Fibroblast of lung (primary cell): ENCODE measurements at regions not wholly inside any gene's neighbourhood (a gene's known extent, or its start where the extent isn't known, plus 50 kb on each side); places are given as distances from the start of the nearest gene placed in this dataset.
"Not testable (repeated sequence)": the region's sequence is repeated elsewhere in the genome, so short reads cannot be mapped to it uniquely, and the experiment has no call there.

Source experiments
- DNase-seq, 2 donors: peaks; one replicate each; pipeline versions ENCODE4 v3.0.0 to v3.0.0-alpha.2; 2010; ENCODE audit warnings: low read depth in 2 of 2
- H2AFZ ChIP-seq: 2 replicates; pipeline ENCODE4 v1.5.1; 2012; ENCODE audit warnings: low read length, control low read depth, inconsistent platforms
- H3K27ac ChIP-seq: 2 replicates; pipeline ENCODE4 v1.5.1; 2011; ENCODE audit warnings: low read length, control low read depth; ENCODE audit not compliant: insufficient read depth
- H3K27me3 ChIP-seq: 2 replicates; pipeline ENCODE4 v1.5.1; 2011; ENCODE audit warnings: mild to moderate bottlenecking, low read length; ENCODE audit not compliant: control insufficient read depth, insufficient read depth
- H3K36me3 ChIP-seq: 2 replicates; pipeline ENCODE4 v1.5.1; 2011; ENCODE audit warnings: low read length; ENCODE audit not compliant: control insufficient read depth, insufficient read depth
- H3K4me1 ChIP-seq: 2 replicates; pipeline ENCODE4 v1.5.1; 2011; ENCODE audit warnings: low read length; ENCODE audit not compliant: control insufficient read depth, insufficient read depth; ENCODE audit errors: extremely low read depth
- H3K4me2 ChIP-seq: 2 replicates; pipeline ENCODE4 v1.5.1; 2011; ENCODE audit warnings: low read length, control low read depth; ENCODE audit not compliant: insufficient read depth; ENCODE audit errors: extremely low read depth
- H3K4me3 ChIP-seq, 4 experiments: fragments of 200-600 bp in 1 of 4; sonication (generic) in 1 of 4; replicated peaks in 1 of 4; 2 replicates each; pipeline ENCODE4 v1.5.1; 2011 to 2016; ENCODE audit warnings: low read length in 4 of 4, low read depth in 3 of 4, mild to moderate bottlenecking in 3 of 4, control low read depth in 2 of 4, inconsistent platforms in 1 of 4, mixed read lengths in 1 of 4; ENCODE audit not compliant: insufficient read depth in 1 of 4; ENCODE audit errors: control extremely low read depth in 1 of 4
- H3K79me2 ChIP-seq: 2 replicates; pipeline ENCODE4 v1.5.1; 2012; ENCODE audit warnings: mild to moderate bottlenecking, low read length, inconsistent platforms; ENCODE audit not compliant: control insufficient read depth, insufficient read depth
- H3K9ac ChIP-seq: 2 replicates; pipeline ENCODE4 v1.5.1; 2011; ENCODE audit warnings: mild to moderate bottlenecking, low read length, control low read depth; ENCODE audit not compliant: insufficient read depth
- H3K9me3 ChIP-seq: 2 replicates; pipeline ENCODE4 v1.5.1; 2012; ENCODE audit warnings: low read depth, low read length; ENCODE audit not compliant: control insufficient read depth, insufficient read depth
- H4K20me1 ChIP-seq: 2 replicates; pipeline ENCODE4 v1.5.1; 2011; ENCODE audit warnings: low read length; ENCODE audit not compliant: control insufficient read depth, insufficient read depth; ENCODE audit errors: extremely low read depth
- EZH2 ChIP-seq: IDR thresholded peaks from 2 replicates; pipeline ENCODE4 v1.5.1; 2012; ENCODE audit warnings: low read length, control low read depth, mild to moderate bottlenecking; ENCODE audit errors: missing control alignments
- TF ChIP-seq, protein P1 (sequence below), 2 donors: IDR thresholded peaks in 1 of 2; conservative IDR thresholded peaks in 1 of 2; 1 replicate in 1 of 2; 2 replicates in 1 of 2; pipeline ENCODE4 v1.5.1; 2011 to 2012; ENCODE audit warnings: low read length in 2 of 2, control low read depth in 1 of 2, inconsistent platforms in 1 of 2, low read depth in 1 of 2, mild to moderate bottlenecking in 1 of 2

DNA sequence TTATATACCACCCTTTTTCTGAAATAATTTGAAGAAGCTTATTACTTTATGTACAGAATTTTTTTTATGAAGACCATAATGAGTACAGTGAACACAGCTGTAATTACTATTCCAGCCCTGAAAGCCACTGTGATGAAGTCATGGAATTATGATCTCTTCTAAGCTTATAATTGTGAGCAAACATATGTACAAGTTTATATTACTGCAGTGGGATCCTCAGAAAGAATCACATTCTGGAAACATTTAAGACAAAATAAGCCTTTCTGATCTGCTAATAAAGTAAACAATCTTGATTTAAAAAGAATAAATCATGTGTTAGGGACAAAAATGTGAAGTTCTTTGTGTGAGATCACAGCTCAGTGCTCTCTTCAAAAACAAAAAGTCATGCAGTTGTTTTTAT, 560.4 kb downstream of the CD109 start:
- Histone ChIP-seq H3K4me1 (no peaks in the 10 kb centered on the region), H3K9me3 (no peaks in the 10 kb centered on the region), H4K20me1 (no peaks in the 10 kb centered on the region), H3K4me2 (no peak overlapping the region), H3K27ac (no peak overlapping the region), H3K4me3 (no peak overlapping the region), H3K27me3 (no peaks in the 10 kb centered on the region), H3K9ac (no peak overlapping the region), H2AFZ (no peak overlapping the region), H3K36me3 (no peaks in the 10 kb centered on the region), H3K79me2 (no peaks in the 10 kb centered on the region)
- peak in 1 of 2 donors; percentile 26 for DNase-seq
- TF ChIP-seq, protein P1, sequence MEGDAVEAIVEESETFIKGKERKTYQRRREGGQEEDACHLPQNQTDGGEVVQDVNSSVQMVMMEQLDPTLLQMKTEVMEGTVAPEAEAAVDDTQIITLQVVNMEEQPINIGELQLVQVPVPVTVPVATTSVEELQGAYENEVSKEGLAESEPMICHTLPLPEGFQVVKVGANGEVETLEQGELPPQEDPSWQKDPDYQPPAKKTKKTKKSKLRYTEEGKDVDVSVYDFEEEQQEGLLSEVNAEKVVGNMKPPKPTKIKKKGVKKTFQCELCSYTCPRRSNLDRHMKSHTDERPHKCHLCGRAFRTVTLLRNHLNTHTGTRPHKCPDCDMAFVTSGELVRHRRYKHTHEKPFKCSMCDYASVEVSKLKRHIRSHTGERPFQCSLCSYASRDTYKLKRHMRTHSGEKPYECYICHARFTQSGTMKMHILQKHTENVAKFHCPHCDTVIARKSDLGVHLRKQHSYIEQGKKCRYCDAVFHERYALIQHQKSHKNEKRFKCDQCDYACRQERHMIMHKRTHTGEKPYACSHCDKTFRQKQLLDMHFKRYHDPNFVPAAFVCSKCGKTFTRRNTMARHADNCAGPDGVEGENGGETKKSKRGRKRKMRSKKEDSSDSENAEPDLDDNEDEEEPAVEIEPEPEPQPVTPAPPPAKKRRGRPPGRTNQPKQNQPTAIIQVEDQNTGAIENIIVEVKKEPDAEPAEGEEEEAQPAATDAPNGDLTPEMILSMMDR (conservative IDR thresholded peaks at IDR 0.05 in 1 of 2, IDR thresholded peaks at IDR 0.05 in 1 of 2; ENCODE audit: low read depth in 1 of 2, low read length in 2 of 2): no peak
- no peak for TF ChIP-seq EZH2

DNA sequence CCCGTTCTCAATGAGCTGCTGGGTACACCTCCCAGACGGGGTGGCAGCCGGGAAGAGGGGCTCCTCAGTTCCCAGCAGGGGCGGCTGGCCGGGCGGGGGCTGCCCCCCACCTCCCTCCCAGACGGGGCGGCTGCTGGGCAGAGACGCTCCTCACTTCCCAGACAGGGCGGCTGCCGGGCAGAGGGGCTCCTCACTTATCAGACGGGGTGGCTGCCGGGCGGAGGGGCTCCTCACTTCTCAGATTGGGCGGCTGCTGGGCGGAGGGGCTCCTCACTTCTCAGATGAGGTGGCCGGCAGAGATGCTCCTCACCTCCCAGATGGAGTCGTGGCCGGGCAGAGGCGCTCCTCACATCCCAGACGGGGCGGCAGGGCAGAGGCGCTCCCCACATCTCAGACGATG, 559.0 kb downstream of the CD109 start:
- H3K4me1 ChIP-seq, H3K4me2 ChIP-seq, H3K27me3 ChIP-seq, H3K9me3 ChIP-seq, H3K79me2 ChIP-seq, H4K20me1 ChIP-seq, DNase-seq, H3K27ac ChIP-seq, H2AFZ ChIP-seq, H3K4me3 ChIP-seq, H3K9ac ChIP-seq, H3K36me3 ChIP-seq: not testable (repeated sequence)

DNA sequence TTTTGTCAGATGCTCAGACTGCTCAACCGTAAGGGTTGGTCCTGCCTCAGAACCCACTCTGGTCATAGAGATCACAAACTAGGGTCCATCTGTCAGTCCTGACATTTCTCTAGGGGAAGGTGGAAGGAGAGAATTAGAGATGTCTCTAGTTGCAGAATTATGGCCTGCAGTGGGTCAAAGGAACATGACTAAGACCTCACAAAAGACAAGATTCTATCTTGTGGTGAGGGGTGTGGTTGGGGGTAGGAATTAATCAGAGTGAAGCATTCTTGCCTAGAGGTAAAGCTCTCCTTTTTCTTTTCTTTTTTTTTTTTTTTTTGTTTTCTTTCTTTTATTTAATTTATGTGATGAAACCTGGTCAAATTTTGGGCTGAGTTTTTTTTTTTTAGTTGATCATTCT, 558.1 kb downstream of the CD109 start:
- H3K27ac ChIP-seq, H2AFZ ChIP-seq, H3K4me1 ChIP-seq, H3K9ac ChIP-seq, H3K79me2 ChIP-seq, H3K4me3 ChIP-seq, H3K4me2 ChIP-seq, H4K20me1 ChIP-seq, H3K27me3 ChIP-seq, H3K36me3 ChIP-seq, H3K9me3 ChIP-seq, DNase-seq: not testable (repeated sequence)

DNA sequence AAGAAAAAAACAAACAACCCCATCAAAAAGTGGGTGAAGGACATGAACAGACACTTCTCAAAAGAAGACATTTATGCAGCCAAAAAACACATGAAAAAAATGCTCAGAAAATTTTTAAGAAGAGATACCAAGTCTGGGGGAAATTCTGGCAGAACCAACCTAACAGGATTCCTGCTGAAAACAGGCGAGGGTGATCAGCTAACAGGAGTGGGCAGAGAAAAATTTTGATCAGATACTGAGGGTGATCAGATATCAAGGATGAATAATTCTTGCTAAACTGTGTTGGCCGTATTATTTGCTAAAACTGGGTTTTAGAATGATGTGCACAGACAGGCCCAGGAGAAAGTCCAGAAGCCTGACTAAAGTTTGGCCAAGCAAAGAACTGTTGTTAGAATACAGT, 557.3 kb downstream of the CD109 start:
- no peaks in the 10 kb centered on the region for H4K20me1 ChIP-seq
- H3K27me3 ChIP-seq: no peaks in the 10 kb centered on the region
- peaks cover 3% of the 10 kb centered on the region for H3K4me1 ChIP-seq
- no peak for DNase-seq
- no peaks in the 10 kb centered on the region for H3K9me3 ChIP-seq
- no peak overlapping the region for H2AFZ ChIP-seq
- H3K4me3 ChIP-seq: no peak overlapping the region
- no peaks in the 10 kb centered on the region for H3K36me3 ChIP-seq
- TF ChIP-seq EZH2: no peak
- TF ChIP-seq, protein P1 (conservative IDR thresholded peaks at IDR 0.05 in 1 of 2, IDR thresholded peaks at IDR 0.05 in 1 of 2; ENCODE audit: low read depth in 1 of 2, low read length in 2 of 2): no peak
- no peaks in the 10 kb centered on the region for H3K79me2 ChIP-seq
- H3K27ac ChIP-seq: no peak overlapping the region
- no peak overlapping the region for H3K4me2 ChIP-seq
- H3K9ac ChIP-seq: no peak overlapping the region
